ENCODE measurements at regions not wholly inside any gene's neighbourhood (a gene's known extent, or its start where the extent isn't known, plus 50 kb on each side); places are given as distances from the start of the nearest gene placed in this dataset.
"Not testable (repeated sequence)": the region's sequence is repeated elsewhere in the genome, so short reads cannot be mapped to it uniquely, and the experiment has no call there.

GRCh38 chr1:222416001-222416791 lies 131.7 kb downstream of the HHIPL2 start:
- DNase-seq (ENCODE audit: low read depth in 3 of 3) = no peak

- no peak for DNase-seq (ENCODE audit: low read depth in 3 of 3)
These were observed 132.5 kb downstream of the HHIPL2 start for GRCh38 chr1:222415441-222415840.

GRCh38 chr1:222413991-222414549 lies 133.8 kb downstream of the HHIPL2 start:
- no peak for DNase-seq (ENCODE audit: low read depth in 3 of 3)

- DNase-seq (ENCODE audit: low read depth in 3 of 3) = no peak
These were observed 134.5 kb downstream of the HHIPL2 start for GRCh38 chr1:222413436-222413835.

GRCh38 chr1:222404710-222405109 lies 143.2 kb downstream of the HHIPL2 start:
- no peak for DNase-seq (ENCODE audit: low read depth in 3 of 3)

GRCh38 chr1:222399197-222399596 lies 148.7 kb downstream of the HHIPL2 start:
- DNase-seq (ENCODE audit: low read depth in 3 of 3) = no peak

GRCh38 chr1:222394224-222394623 lies 153.7 kb downstream of the HHIPL2 start:
- DNase-seq (ENCODE audit: low read depth in 3 of 3) = no peak

- no peak for DNase-seq (ENCODE audit: low read depth in 3 of 3)
These were observed 155.3 kb downstream of the HHIPL2 start for GRCh38 chr1:222392556-222392955.

- no peak for DNase-seq (ENCODE audit: low read depth in 3 of 3)
These were observed 157.7 kb downstream of the HHIPL2 start for GRCh38 chr1:222390181-222390580.

GRCh38 chr1:222387007-222387814 lies 160.7 kb downstream of the HHIPL2 start:
- no peak for DNase-seq (ENCODE audit: low read depth in 3 of 3)

- DNase-seq (ENCODE audit: low read depth in 3 of 3) = no peak
These were observed 161.9 kb downstream of the HHIPL2 start for GRCh38 chr1:222385955-222386354.

- DNase-seq (ENCODE audit: low read depth in 3 of 3) = no peak
These were observed 162.6 kb downstream of the HHIPL2 start for GRCh38 chr1:222385262-222385661.

- no peak for DNase-seq (ENCODE audit: low read depth in 3 of 3)
These were observed 163.4 kb downstream of the HHIPL2 start for GRCh38 chr1:222384531-222384930.

- DNase-seq (ENCODE audit: low read depth in 3 of 3) = no peak
These were observed 165.7 kb downstream of the HHIPL2 start for GRCh38 chr1:222382171-222382570.

GRCh38 chr1:222377428-222378088 lies 170.3 kb downstream of the HHIPL2 start:
- DNase-seq (ENCODE audit: low read depth in 3 of 3) = no peak

GRCh38 chr1:222376791-222377190 lies 171.1 kb downstream of the HHIPL2 start:
- DNase-seq (ENCODE audit: low read depth in 3 of 3) = not testable (repeated sequence)

GRCh38 chr1:222375701-222376100 lies 172.2 kb downstream of the HHIPL2 start:
- DNase-seq (ENCODE audit: low read depth in 3 of 3) = no peak

- DNase-seq (ENCODE audit: low read depth in 3 of 3) = no peak
These were observed 173.9 kb downstream of the HHIPL2 start for GRCh38 chr1:222373831-222374602.

- no peak for DNase-seq (ENCODE audit: low read depth in 3 of 3)
These were observed 174.7 kb downstream of the HHIPL2 start for GRCh38 chr1:222373216-222373615.

- no peak for DNase-seq (ENCODE audit: low read depth in 3 of 3)
These were observed 175.7 kb downstream of the HHIPL2 start for GRCh38 chr1:222372221-222372620.

- no peak for DNase-seq (ENCODE audit: low read depth in 3 of 3)
These were observed 176.8 kb downstream of the HHIPL2 start for GRCh38 chr1:222370913-222371675.

Data from stimulated activated CD4-positive, alpha-beta T cell treated with anti-CD3 and anti-CD28 coated beads, TNF-alpha, amount 100 ng/mL, for 4 hours (primary cell).